Esophagus squamous epithelium (tissue), 5 donors: ENCODE measurements at regions not wholly inside any gene's neighbourhood (a gene's known extent, or its start where the extent isn't known, plus 50 kb on each side); places are given as distances from the start of the nearest gene placed in this dataset.

Experiments used
- DNase-seq: peaks from one replicate; lab custom pipeline; 2025; lab: John Stamatoyannopoulos, UW
- H3K27ac ChIP-seq, 4 donors: fragments of 200-600 bp; sonication (generic); one replicate each; pipeline ENCODE4 v1.5.1; 2016 to 2019; ENCODE audit warnings: mild to moderate bottlenecking in 1 of 4
- H3K27me3 ChIP-seq, 4 donors: fragments of 200-600 bp; sonication (generic); 1 replicate in 3 of 4; 2 replicates in 1 of 4; pipeline versions ENCODE4 v1.5.1 to v1.6.0; 2017 to 2021; ENCODE audit warnings: antibody characterized with exemption in 1 of 4
- H3K36me3 ChIP-seq, 3 donors: fragments of 200-600 bp; sonication (generic); one replicate each; pipeline ENCODE4 v1.5.1; 2016 to 2019
- H3K4me1 ChIP-seq, 3 donors: fragments of 200-600 bp; sonication (generic); one replicate each; pipeline ENCODE4 v1.5.1; 2017 to 2019
- H3K4me3 ChIP-seq, 4 donors: fragments of 200-600 bp; sonication (generic); 1 replicate in 3 of 4; 2 replicates in 1 of 4; pipeline ENCODE4 v1.5.1; 2016 to 2019; ENCODE audit warnings: mild to moderate bottlenecking in 2 of 4, moderate library complexity in 1 of 4
- H3K9me3 ChIP-seq, 3 donors: fragments of 200-600 bp; sonication (generic); one replicate each; pipeline ENCODE4 v1.5.1; 2016 to 2019
- CTCF ChIP-seq, 6 experiments: fragments of 450-650 bp in 4 of 6; fragments of 200-600 bp in 2 of 6; sonication (generic) in 2 of 6; IDR thresholded peaks; one replicate each; pipeline ENCODE4 v1.5.1; 2016 to 2019; ENCODE audit warnings: antibody characterized with exemption in 6 of 6, mild to moderate bottlenecking in 4 of 6, moderate library complexity in 4 of 6
- POLR2A ChIP-seq, 4 donors: fragments of 450-650 bp; IDR thresholded peaks; one replicate each; pipeline ENCODE4 v1.6.1; 2017; ENCODE audit warnings: antibody characterized with exemption in 4 of 4, mild to moderate bottlenecking in 4 of 4, moderate library complexity in 3 of 4
- WGBS, 2 donors: methylation state at CpG; one replicate each; pipeline ENCODE4 v1.1.5; 2018; 5-methylcytosine and 5-hydroxymethylcytosine counted together
- intact Hi-C: fragments of 100-400 bp; cut with DNase I; formaldehyde crosslinking; loops from one replicate; pipeline ENCODE4 v1.15.0; 2022
- donor health status: DM: yes; HTN: yes; CAD: no.

GRCh38 chr1:163959622-163960021, 599.4 kb upstream of the PBX1 start:
- DNase-seq = no peak
- H3K9me3 ChIP-seq = peaks cover 0 to 27% (median 6%) of the 10 kb centered on the region in 3 donors
- H3K27ac ChIP-seq = no peak overlapping the region
- H3K27me3 ChIP-seq = no peaks in the 10 kb centered on the region
- H3K4me1 ChIP-seq = no peaks in the 10 kb centered on the region
- no peaks in the 10 kb centered on the region for H3K36me3 ChIP-seq
- H3K4me3 ChIP-seq = no peak overlapping the region
- intact Hi-C loops = no loop called here
- 87 to 94% methylated on average over 1 of the region's 1 CpG for WGBS, 2 donors
- TF ChIP-seq CTCF (IDR thresholded peaks at IDR 0.05) = no peak
- no peak for TF ChIP-seq POLR2A (IDR thresholded peaks at IDR 0.05)

GRCh38 chr1:163970151-163970550, 588.8 kb upstream of the PBX1 start:
- WGBS, 2 donors = 62 to 65% methylated on average over 2 of the region's 2 CpGs
- TF ChIP-seq CTCF (IDR thresholded peaks at IDR 0.05) (no peak), POLR2A (IDR thresholded peaks at IDR 0.05) (no peak)
- intact Hi-C loops = no loop called here
- Histone ChIP-seq H3K36me3 (no peaks in the 10 kb centered on the region), H3K4me3 (no peak overlapping the region), H3K9me3 (no peaks in the 10 kb centered on the region), H3K27me3 (no peaks in the 10 kb centered on the region), H3K4me1 (no peaks in the 10 kb centered on the region), H3K27ac (no peak overlapping the region)
- no peak for DNase-seq

DNA sequence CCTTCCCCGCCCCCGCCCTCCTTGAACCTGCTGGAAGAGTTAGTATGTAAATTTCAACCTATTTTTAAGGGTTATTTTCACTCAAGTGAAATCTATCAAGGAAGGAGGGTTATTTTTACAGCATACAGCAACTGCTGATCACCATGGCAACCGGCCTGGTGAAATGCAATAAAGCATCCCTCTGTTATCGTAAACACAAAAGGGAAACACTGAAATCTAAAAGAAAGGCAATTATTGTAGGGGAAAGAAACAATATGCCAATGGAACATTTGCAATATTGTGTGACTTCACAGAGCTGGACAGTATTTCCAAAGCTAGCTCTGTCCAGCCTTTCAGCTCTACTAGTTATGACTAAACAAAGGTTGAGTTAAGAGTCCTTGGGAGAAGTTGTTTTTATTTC, 588.3 kb upstream of the PBX1 start:
- no peak for TF ChIP-seq POLR2A (IDR thresholded peaks at IDR 0.05)
- no peak for TF ChIP-seq CTCF (IDR thresholded peaks at IDR 0.05)
- Histone ChIP-seq H3K4me1 (no peaks in the 10 kb centered on the region), H3K9me3 (no peaks in the 10 kb centered on the region), H3K36me3 (no peaks in the 10 kb centered on the region), H3K27ac (no peak overlapping the region), H3K27me3 (no peaks in the 10 kb centered on the region), H3K4me3 (no peak overlapping the region)
- WGBS, 2 donors = 56 to 71% methylated on average over 4 of the region's 4 CpGs
- DNase-seq = no peak
- intact Hi-C loops = no loop called here

- H3K4me3 ChIP-seq = no peak overlapping the region
- no peak overlapping the region for H3K27ac ChIP-seq
- H3K9me3 ChIP-seq = no peaks in the 10 kb centered on the region
- no peak for DNase-seq
- intact Hi-C loops = no loop called here
- no peaks in the 10 kb centered on the region for H3K4me1 ChIP-seq
- H3K36me3 ChIP-seq = no peaks in the 10 kb centered on the region
- no peaks in the 10 kb centered on the region for H3K27me3 ChIP-seq
- no peak for TF ChIP-seq CTCF (IDR thresholded peaks at IDR 0.05)
- no peak for TF ChIP-seq POLR2A (IDR thresholded peaks at IDR 0.05)
Measured at GRCh38 chr1:163973586-163973985, 585.4 kb upstream of the PBX1 start.

GRCh38 chr1:163974120-163974519, 584.9 kb upstream of the PBX1 start:
- no peak for TF ChIP-seq POLR2A (IDR thresholded peaks at IDR 0.05)
- no peak for TF ChIP-seq CTCF (IDR thresholded peaks at IDR 0.05)
- H3K36me3 ChIP-seq = no peaks in the 10 kb centered on the region
- no peaks in the 10 kb centered on the region for H3K27me3 ChIP-seq
- no peak overlapping the region for H3K4me3 ChIP-seq
- no peaks in the 10 kb centered on the region for H3K9me3 ChIP-seq
- DNase-seq = no peak
- no peaks in the 10 kb centered on the region for H3K4me1 ChIP-seq
- intact Hi-C loops = no loop called here
- H3K27ac ChIP-seq = no peak overlapping the region
- WGBS, 2 donors = 64 to 71% methylated on average over 2 of the region's 2 CpGs
